Stomach (tissue), 4 donors: ENCODE measurements at regions not wholly inside any gene's neighbourhood (a gene's known extent, or its start where the extent isn't known, plus 50 kb on each side); places are given as distances from the start of the nearest gene placed in this dataset.

Experiments used
- POLR2A ChIP-seq, 4 donors: fragments of 450-650 bp; IDR thresholded peaks; one replicate each; pipeline ENCODE4 v1.6.1; 2016; ENCODE audit warnings: antibody characterized with exemption in 4 of 4, control low read depth in 2 of 4, mild to moderate bottlenecking in 1 of 4, moderate library complexity in 1 of 4
- POLR2AphosphoS5 ChIP-seq, 3 donors: sonication (generic); formaldehyde crosslinking; IDR thresholded peaks; one replicate each; pipeline ENCODE4 v1.6.1; 2016; ENCODE audit warnings: antibody characterized with exemption in 3 of 3
- TF ChIP-seq, protein P1 (sequence below), 7 experiments: fragments of 450-650 bp in 4 of 7; fragments of 200-600 bp in 3 of 7; sonication (generic) in 3 of 7; IDR thresholded peaks; one replicate each; pipeline ENCODE4 v1.5.1; 2016 to 2019; ENCODE audit warnings: antibody characterized with exemption in 7 of 7, control low read depth in 2 of 7, mild to moderate bottlenecking in 1 of 7

DNA sequence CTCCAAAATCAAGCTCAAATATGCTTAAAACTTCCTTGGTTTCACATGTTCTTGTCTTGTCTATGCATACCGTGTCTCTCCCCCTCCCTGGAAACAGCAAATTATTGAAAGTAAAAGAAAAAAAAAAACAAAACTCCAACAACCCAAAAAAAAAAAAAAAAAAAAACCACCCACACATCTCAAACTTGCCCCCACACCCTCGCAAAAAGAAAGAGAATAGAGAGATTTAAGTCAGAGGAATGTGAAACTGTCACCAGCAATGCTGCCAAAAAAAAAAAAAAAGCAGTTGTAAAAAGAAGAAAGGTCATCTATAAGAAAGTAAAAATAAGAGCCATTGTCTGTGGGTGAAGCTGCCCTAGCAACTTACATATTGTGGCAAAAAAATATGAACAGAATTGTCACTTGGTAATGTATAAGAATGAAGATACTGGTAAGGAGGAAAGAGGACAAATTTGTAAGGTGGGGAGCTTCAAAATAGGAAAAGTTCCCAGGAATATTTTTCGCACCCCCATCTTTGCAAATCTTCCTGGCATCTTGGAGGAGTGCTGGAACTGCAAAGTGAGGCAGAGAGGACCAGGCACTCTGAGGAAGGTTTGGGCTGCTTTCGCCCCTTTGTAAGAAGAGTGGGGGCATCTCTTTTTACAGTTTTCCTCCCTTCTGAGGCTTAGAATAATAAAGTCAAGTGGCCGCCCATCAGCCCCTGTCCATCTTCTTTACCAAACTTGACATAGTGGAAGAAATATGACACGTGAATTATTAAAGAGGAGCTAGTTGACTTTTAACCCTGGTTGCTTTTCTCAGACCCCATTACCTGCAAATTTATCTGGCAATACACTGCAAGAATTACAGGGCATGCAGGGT lies 81.8 kb downstream of the NR2F2 start:
- TF ChIP-seq, protein P1, sequence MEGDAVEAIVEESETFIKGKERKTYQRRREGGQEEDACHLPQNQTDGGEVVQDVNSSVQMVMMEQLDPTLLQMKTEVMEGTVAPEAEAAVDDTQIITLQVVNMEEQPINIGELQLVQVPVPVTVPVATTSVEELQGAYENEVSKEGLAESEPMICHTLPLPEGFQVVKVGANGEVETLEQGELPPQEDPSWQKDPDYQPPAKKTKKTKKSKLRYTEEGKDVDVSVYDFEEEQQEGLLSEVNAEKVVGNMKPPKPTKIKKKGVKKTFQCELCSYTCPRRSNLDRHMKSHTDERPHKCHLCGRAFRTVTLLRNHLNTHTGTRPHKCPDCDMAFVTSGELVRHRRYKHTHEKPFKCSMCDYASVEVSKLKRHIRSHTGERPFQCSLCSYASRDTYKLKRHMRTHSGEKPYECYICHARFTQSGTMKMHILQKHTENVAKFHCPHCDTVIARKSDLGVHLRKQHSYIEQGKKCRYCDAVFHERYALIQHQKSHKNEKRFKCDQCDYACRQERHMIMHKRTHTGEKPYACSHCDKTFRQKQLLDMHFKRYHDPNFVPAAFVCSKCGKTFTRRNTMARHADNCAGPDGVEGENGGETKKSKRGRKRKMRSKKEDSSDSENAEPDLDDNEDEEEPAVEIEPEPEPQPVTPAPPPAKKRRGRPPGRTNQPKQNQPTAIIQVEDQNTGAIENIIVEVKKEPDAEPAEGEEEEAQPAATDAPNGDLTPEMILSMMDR (IDR thresholded peaks at IDR 0.05) = no peak
- TF ChIP-seq POLR2AphosphoS5 (IDR thresholded peaks at IDR 0.05) = no peak
- no peak for TF ChIP-seq POLR2A (IDR thresholded peaks at IDR 0.05)
